Neural progenitor cell (in vitro differentiated cells): ENCODE measurements at regions not wholly inside any gene's neighbourhood (a gene's known extent, or its start where the extent isn't known, plus 50 kb on each side); places are given as distances from the start of the nearest gene placed in this dataset.

Source experiments
- DNase-seq: peaks from one replicate; pipeline ENCODE4 v3.0.0-alpha.2; 2016; ENCODE audit warnings: low spot score
- H2AFZ ChIP-seq: fragments of 200-600 bp; sonication (generic); replicated peaks from 2 replicates; pipeline ENCODE4 v1.6.1; 2016; ENCODE audit warnings: antibody characterized with exemption
- H3F3A ChIP-seq: fragments of 200-600 bp; sonication (generic); 2 replicates; pipeline ENCODE4 v1.6.1; 2016; ENCODE audit warnings: antibody characterized with exemption, low read depth
- H3K27ac ChIP-seq: fragments of 200-600 bp; sonication (generic); 2 replicates; pipeline ENCODE4 v1.5.1; 2016; ENCODE audit warnings: mild to moderate bottlenecking
- H3K27me3 ChIP-seq: fragments of 200-600 bp; sonication (generic); 2 replicates; pipeline ENCODE4 v1.6.1; 2016; ENCODE audit warnings: mild to moderate bottlenecking, moderate library complexity
- H3K36me3 ChIP-seq: fragments of 200-600 bp; sonication (generic); 2 replicates; pipeline ENCODE4 v1.5.1; 2016
- H3K4me1 ChIP-seq: fragments of 200-600 bp; sonication (generic); 2 replicates; pipeline ENCODE4 v1.6.1; 2016; ENCODE audit warnings: mixed run types
- H3K4me2 ChIP-seq: fragments of 200-600 bp; sonication (generic); 2 replicates; pipeline ENCODE4 v1.6.1; 2016
- H3K4me3 ChIP-seq: fragments of 200-600 bp; sonication (generic); 2 replicates; pipeline ENCODE4 v1.5.1; 2016
- H3K79me2 ChIP-seq: fragments of 200-600 bp; sonication (generic); 2 replicates; pipeline ENCODE4 v1.6.1; 2016; ENCODE audit warnings: low read depth
- H3K9ac ChIP-seq: fragments of 200-600 bp; sonication (generic); 2 replicates; pipeline ENCODE4 v1.6.1; 2016
- H3K9me3 ChIP-seq: fragments of 200-600 bp; sonication (generic); 2 replicates; pipeline ENCODE4 v1.5.1; 2016; ENCODE audit warnings: low read depth
- H4K20me1 ChIP-seq: fragments of 200-600 bp; sonication (generic); 2 replicates; pipeline ENCODE4 v1.6.1; 2016; ENCODE audit warnings: low read depth
- H3K27ac Mint-ChIP-seq: 3 replicates; pipeline ENCODE4 v1.8.0; 2021; ENCODE audit warnings: mixed read lengths
- H3K27me3 Mint-ChIP-seq: 2 replicates; pipeline ENCODE4 v1.8.0; 2022; ENCODE audit warnings: low read depth, mild to moderate bottlenecking, inconsistent platforms, moderate library complexity, mixed read lengths; ENCODE audit not compliant: insufficient read depth
- H3K36me3 Mint-ChIP-seq: 3 replicates; pipeline ENCODE4 v1.8.0; 2021; ENCODE audit warnings: mixed read lengths
- H3K4me1 Mint-ChIP-seq: 3 replicates; pipeline ENCODE4 v1.8.0; 2021; ENCODE audit warnings: mixed read lengths
- H3K4me3 Mint-ChIP-seq: 3 replicates; pipeline ENCODE4 v1.8.0; 2021; ENCODE audit warnings: mild to moderate bottlenecking, moderate library complexity, mixed read lengths
- H3K9me3 Mint-ChIP-seq: 3 replicates; pipeline ENCODE4 v1.8.0; 2020; ENCODE audit warnings: mixed read lengths
- CTCF ChIP-seq: fragments of 200-600 bp; sonication (generic); IDR thresholded peaks from 2 replicates; pipeline ENCODE4 v1.5.1; 2017; ENCODE audit warnings: antibody characterized with exemption, mild to moderate bottlenecking
- EZH2 ChIP-seq: fragments of 200-600 bp; sonication (generic); IDR thresholded peaks from 2 replicates; pipeline ENCODE4 v1.6.1; 2017; ENCODE audit warnings: antibody characterized with exemption, mild to moderate bottlenecking, moderate library complexity
- EZH2phosphoT487 ChIP-seq: fragments of 200-600 bp; sonication (generic); IDR thresholded peaks from 2 replicates; pipeline ENCODE4 v1.6.1; 2017; ENCODE audit warnings: antibody characterized with exemption

DNA sequence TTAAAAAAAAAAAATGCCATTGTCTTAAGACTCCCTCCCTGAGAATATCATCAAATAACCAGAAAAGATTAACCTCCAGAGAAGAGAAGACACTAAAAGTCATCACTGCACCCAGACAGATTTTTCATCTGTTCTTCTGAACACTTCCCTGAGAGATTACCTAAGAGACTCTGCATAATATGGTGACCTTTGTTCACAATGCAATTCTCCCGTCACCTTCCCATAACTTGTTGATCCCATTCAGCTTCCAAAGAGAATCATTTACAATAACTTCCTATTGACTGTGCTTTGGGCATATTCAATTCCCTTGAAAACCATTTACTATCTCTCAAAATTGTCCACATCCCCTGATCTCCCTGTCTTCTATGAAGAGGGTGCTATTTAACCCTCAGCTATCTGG is 85.1 kb upstream of the SMAD1 start:
- no peaks in the 10 kb centered on the region for H3K79me2 ChIP-seq
- no peaks in the 10 kb centered on the region for H3K4me1 ChIP-seq
- DNase-seq = no peak
- no peaks in the 10 kb centered on the region for H4K20me1 ChIP-seq
- no peaks in the 10 kb centered on the region for H3K36me3 ChIP-seq
- Mint-ChIP-seq H3K36me3 (no peaks in the 10 kb centered on the region), H3K27ac (no peak overlapping the region), H3K27me3 (no peaks in the 10 kb centered on the region), H3K9me3 (no peaks in the 10 kb centered on the region), H3K4me3 (no peak overlapping the region), H3K4me1 (no peaks in the 10 kb centered on the region)
- H3K4me3 ChIP-seq = no peak overlapping the region
- no peak for TF ChIP-seq CTCF
- TF ChIP-seq EZH2phosphoT487 = no peak
- no peak for TF ChIP-seq EZH2
- no peak overlapping the region for H2AFZ ChIP-seq
- no peaks in the 10 kb centered on the region for H3F3A ChIP-seq
- no peaks in the 10 kb centered on the region for H3K27me3 ChIP-seq
- H3K27ac ChIP-seq = no peak overlapping the region
- H3K4me2 ChIP-seq = no peak overlapping the region
- no peaks in the 10 kb centered on the region for H3K9me3 ChIP-seq
- H3K9ac ChIP-seq = no peak overlapping the region

DNA sequence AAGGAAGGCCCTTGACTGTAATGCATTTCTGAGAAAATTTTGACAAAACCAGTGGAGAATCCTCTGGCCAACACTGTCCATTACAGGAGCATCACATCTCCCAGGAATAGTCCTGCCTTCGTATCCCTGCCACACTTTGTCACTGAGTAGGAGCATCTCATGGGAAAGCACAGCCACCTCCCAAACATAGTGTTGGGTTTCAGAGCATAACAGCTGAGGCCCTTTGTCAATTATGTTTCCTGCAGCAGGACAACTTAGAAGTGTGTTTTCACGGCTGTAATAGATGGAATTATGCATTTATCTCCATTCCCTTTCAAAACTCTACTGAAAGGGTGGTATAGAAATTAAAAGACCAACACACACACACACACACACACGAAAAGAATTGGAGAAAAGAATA is 91.1 kb upstream of the SMAD1 start:
- Histone ChIP-seq H3K9ac (no peak overlapping the region), H2AFZ (no peak overlapping the region), H3K36me3 (no peaks in the 10 kb centered on the region), H3K79me2 (no peaks in the 10 kb centered on the region), H3K4me2 (no peak overlapping the region), H3K4me3 (no peak overlapping the region), H3K27me3 (no peaks in the 10 kb centered on the region), H3K27ac (no peak overlapping the region), H3K4me1 (no peaks in the 10 kb centered on the region), H3K9me3 (no peaks in the 10 kb centered on the region), H3F3A (no peaks in the 10 kb centered on the region), H4K20me1 (no peaks in the 10 kb centered on the region)
- H3K4me3 Mint-ChIP-seq = no peak overlapping the region
- H3K9me3 Mint-ChIP-seq = no peaks in the 10 kb centered on the region
- no peaks in the 10 kb centered on the region for H3K4me1 Mint-ChIP-seq
- H3K27me3 Mint-ChIP-seq = no peaks in the 10 kb centered on the region
- no peak overlapping the region for H3K27ac Mint-ChIP-seq
- no peak for DNase-seq
- TF ChIP-seq EZH2phosphoT487 = no peak
- TF ChIP-seq EZH2 = no peak
- no peak for TF ChIP-seq CTCF
- H3K36me3 Mint-ChIP-seq = no peaks in the 10 kb centered on the region

DNA sequence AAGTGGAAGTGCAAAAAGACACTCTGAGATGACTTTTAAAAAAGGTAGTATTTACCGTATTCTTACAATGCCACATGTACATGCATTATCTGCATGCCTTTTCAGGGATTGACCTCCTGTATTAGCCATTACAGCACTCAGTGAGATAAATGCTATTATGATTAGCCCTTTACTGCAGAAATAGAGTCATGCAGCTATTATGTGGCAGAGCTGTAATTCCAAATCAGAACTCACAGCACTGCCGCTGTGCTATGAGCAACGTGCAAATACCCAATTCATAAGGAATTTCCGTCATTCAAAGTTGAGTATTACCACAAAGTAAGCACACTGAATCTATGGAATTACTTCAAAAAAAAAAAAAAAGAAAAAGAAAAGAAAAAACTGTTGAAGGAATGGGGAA is 92.1 kb upstream of the SMAD1 start:
- Histone ChIP-seq H3K4me2 (no peak overlapping the region), H3K9me3 (no peaks in the 10 kb centered on the region), H3F3A (no peaks in the 10 kb centered on the region), H3K4me3 (no peak overlapping the region), H3K79me2 (no peaks in the 10 kb centered on the region), H4K20me1 (no peaks in the 10 kb centered on the region), H2AFZ (no peak overlapping the region), H3K4me1 (no peaks in the 10 kb centered on the region), H3K27ac (no peak overlapping the region), H3K36me3 (no peaks in the 10 kb centered on the region), H3K27me3 (no peaks in the 10 kb centered on the region), H3K9ac (no peak overlapping the region)
- no peak overlapping the region for H3K4me3 Mint-ChIP-seq
- TF ChIP-seq EZH2 = no peak
- no peak for TF ChIP-seq CTCF
- TF ChIP-seq EZH2phosphoT487 = no peak
- no peaks in the 10 kb centered on the region for H3K4me1 Mint-ChIP-seq
- H3K9me3 Mint-ChIP-seq = no peaks in the 10 kb centered on the region
- no peak overlapping the region for H3K27ac Mint-ChIP-seq
- no peak for DNase-seq
- no peaks in the 10 kb centered on the region for H3K27me3 Mint-ChIP-seq
- no peaks in the 10 kb centered on the region for H3K36me3 Mint-ChIP-seq

DNA sequence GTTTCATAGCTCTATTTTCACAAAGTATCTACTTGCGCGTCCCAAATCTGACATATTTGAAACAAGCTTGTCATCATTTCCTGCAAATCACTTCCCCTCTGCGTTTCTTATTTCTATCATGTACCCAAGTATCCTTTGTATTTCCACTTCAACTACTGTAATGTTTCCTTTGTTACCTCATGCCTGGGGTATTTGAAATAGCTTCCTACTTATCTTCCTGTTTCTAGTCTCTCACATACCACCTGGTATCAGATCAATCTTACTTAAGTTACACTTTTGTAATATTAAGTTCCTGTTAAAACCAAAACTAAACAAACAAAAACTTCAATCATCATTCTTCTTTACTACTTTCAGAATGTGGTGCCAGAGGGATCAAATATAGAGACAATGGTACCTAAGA is 93.6 kb upstream of the SMAD1 start:
- H2AFZ ChIP-seq = no peak overlapping the region
- Mint-ChIP-seq H3K27me3 (peaks cover 4% of the 10 kb centered on the region), H3K4me3 (no peak overlapping the region), H3K4me1 (no peaks in the 10 kb centered on the region), H3K27ac (no peak overlapping the region), H3K36me3 (no peaks in the 10 kb centered on the region), H3K9me3 (no peaks in the 10 kb centered on the region)
- no peak overlapping the region for H3K4me3 ChIP-seq
- no peaks in the 10 kb centered on the region for H3K79me2 ChIP-seq
- H3K9ac ChIP-seq = no peak overlapping the region
- H3K4me1 ChIP-seq = no peaks in the 10 kb centered on the region
- no peaks in the 10 kb centered on the region for H3K27me3 ChIP-seq
- no peak overlapping the region for H3K27ac ChIP-seq
- no peak for DNase-seq
- no peaks in the 10 kb centered on the region for H3F3A ChIP-seq
- H4K20me1 ChIP-seq = no peaks in the 10 kb centered on the region
- H3K4me2 ChIP-seq = no peak overlapping the region
- TF ChIP-seq EZH2 = no peak
- TF ChIP-seq EZH2phosphoT487 = no peak
- TF ChIP-seq CTCF = no peak
- no peaks in the 10 kb centered on the region for H3K9me3 ChIP-seq
- H3K36me3 ChIP-seq = no peaks in the 10 kb centered on the region
